ENCODE measurements at regions not wholly inside any gene's neighbourhood (a gene's known extent, or its start where the extent isn't known, plus 50 kb on each side); places are given as distances from the start of the nearest gene placed in this dataset.

GRCh38 chr2:150138587-150138986 is 348.9 kb downstream of the RND3 start:
- TF ChIP-seq POLR2AphosphoS5 (IDR thresholded peaks at IDR 0.05; ENCODE audit: low read depth, low read length) (no peak), CTCF (IDR thresholded peaks at IDR 0.05) (no peak), TCF7L2 (IDR thresholded peaks at IDR 0.05; ENCODE audit: low read depth, low read length) (no peak), REST (IDR thresholded peaks at IDR 0.05; ENCODE audit: insufficient read depth in 1 of 2, low read depth in 2 of 2, low read length in 1 of 2) (no peak)
